ENCODE measurements at regions not wholly inside any gene's neighbourhood (a gene's known extent, or its start where the extent isn't known, plus 50 kb on each side); places are given as distances from the start of the nearest gene placed in this dataset.

GRCh38 chr3:80261082-80261481 lies 493.3 kb upstream of the ROBO1 start:
- DNase-seq, result no peak

DNA sequence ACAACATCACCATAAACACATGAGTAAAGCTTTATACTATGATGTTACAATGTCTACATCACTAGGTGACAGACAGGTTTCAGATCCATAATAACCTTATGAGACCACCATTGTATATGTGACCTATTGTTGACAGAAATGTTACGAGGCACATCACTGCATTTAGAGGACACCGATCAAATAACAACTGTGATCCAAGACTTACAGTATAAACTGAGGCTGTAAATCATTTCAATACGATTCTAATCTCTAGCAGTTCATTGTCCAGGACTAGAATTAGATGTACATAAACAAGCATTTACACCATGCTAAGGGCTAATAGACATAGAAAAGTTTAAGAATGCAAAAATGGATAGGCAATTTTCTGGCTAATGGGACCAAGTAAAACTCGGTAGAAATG lies 491.9 kb upstream of the ROBO1 start:
- no peak for DNase-seq

- DNase-seq, result no peak
Measured at GRCh38 chr3:80252113-80252512, 484.3 kb upstream of the ROBO1 start.

- DNase-seq, result no peak
Measured at GRCh38 chr3:80247766-80248165, 480.0 kb upstream of the ROBO1 start.

- DNase-seq, result no peak
Measured at GRCh38 chr3:80244390-80244789, 476.6 kb upstream of the ROBO1 start.

DNA sequence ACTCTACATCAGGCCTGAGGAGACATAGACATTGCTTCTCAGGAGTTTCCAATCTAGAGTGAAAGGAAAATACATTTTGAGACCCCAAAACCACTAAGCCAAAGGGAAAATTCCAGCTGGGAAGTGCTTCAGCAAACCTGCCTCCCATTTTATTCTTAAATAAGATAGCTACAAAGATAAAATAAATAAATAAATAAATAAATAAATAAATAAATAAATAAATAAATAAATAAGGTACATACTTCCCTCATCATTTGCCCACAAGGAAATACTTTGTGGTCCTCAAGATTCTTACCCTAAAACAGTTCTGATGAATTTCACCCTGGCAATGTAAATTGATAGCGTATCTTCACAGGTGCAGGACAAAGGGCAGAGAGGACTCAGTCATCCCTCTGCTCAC lies 474.0 kb upstream of the ROBO1 start:
- no peak for DNase-seq

DNA sequence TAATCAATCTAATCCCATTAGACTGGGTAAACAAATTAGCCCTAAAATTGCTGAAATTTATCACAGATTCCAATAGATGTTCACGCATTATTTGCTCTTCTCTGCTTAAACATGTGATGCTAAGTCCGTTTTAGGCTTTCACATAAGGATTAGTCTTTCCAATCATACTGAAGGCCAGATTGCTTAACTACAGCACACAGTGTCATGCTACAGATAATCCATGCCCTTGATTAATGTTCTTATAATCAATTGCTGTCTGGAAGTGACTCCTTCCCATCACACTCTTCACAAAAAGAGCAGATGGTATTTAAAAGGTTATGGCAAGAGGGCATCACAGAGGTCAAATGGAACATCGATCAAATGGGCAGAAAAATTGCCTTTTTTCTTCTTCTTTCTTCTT lies 471.5 kb upstream of the ROBO1 start:
- DNase-seq, result no peak

DNA sequence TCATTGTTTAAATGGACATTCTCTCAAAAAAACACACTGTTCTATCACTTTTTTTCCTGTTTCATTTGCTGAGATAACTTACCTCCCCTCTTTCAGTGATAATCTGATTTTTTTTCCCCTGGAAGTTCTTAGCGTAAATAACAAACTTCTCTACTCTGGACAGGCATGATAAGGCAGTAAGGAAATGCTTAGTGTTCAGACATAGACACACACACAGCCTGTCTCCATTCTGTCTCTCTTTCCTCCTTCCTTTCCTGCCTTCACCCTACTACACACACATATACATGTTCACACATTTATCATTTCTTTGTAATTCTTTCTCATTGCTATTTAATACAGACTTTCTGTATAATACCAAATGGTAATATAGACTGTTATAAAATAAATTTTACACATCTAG lies 470.8 kb upstream of the ROBO1 start:
- DNase-seq, result no peak

DNA sequence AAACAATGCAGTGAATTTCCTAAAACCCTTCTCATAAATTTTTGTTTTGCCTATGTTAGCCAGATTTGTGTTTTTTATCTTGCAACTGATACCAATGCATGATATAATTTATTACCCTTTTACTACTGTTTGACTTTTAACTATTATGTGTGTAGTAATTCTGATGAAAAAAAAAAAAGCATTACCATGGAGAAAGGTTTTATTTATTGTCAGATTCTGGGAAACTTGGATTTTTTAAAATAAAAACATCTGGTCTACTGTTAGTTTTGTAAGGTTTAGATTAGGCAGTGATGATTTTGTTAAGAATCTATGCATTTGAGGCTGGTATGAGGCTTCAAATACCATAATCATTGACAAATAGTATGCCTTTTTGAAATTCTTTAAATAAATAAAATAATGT lies 470.4 kb upstream of the ROBO1 start:
- no peak for DNase-seq

GRCh38 chr3:80234706-80235105 lies 466.9 kb upstream of the ROBO1 start:
- DNase-seq, result no peak

- no peak for DNase-seq
Measured at GRCh38 chr3:80233576-80233975, 465.8 kb upstream of the ROBO1 start.

DNA sequence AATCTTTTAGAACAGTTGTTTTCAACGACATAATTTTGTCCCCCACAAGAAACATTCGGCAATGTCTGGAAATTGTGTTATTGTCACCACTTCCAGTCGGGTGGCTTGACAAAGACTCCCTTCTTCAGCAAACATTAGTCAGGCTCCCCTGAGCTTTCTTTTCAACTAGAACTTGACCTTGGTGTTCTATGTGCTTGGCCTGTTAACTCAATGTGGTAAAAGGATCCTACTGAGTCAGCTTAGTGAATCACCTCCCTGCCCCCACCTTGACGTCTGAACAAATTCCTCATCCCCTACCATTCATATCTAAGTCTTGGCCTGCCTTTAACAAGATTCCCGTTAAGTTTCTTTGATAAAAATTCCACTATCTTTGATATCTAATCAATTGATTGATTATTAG lies 465.0 kb upstream of the ROBO1 start:
- no peak for DNase-seq

DNA sequence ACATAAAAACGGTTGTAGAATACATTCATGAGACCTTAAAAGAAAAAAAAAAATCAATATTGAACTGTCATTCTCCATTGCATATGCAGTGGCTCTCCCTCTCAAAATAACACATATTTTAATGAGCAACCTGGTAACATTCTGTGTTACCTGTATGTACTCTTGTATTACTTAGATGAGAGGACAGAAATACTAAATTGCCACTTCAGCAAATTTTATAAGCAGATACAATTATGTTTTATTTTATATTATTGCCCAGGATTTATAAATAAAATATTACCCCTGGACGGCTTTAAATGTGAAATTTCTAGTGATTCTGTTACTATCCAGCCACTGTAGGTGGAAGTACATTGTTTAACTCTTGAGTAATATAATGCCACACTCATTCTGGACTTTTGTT lies 463.2 kb upstream of the ROBO1 start:
- no peak for DNase-seq

DNA sequence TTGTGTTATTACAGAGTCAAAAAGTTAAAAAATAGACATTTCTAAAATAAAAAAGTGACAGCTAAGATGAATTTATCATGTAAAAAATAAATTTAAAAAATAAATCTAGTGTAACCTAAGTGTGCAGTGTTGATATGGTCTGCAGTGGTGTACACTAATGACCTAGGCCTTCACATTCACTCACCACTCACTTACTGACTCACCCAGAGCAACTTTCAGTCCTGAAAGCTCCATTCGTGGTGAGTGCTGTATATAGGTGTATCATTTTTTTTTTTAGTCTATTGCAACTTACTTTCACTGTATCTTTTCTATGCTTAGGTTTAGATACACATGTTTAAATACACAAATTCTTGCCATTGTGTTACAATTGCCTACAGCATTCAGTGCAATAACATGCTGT lies 459.4 kb upstream of the ROBO1 start:
- no peak for DNase-seq

DNA sequence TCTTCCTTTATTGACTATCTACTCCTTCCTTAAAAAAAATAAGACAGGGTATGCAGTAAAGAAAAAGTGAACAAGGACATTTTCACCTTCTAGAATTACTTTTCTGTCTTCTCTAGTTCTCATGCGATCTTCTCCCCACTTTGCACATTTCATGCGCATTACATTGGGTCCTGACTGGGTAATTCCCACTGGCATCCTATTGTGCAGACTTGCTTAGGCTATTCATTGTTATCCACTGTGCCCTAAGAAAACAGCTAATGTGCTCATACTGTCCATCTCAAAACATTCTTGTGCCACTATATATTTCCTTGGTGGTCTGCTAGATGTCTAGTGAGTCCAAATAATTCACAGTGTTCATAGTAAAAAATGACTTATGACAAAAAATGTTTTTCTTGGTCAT lies 447.4 kb upstream of the ROBO1 start:
- no peak for DNase-seq

GRCh38 chr3:80213086-80213485 lies 445.3 kb upstream of the ROBO1 start:
- DNase-seq, result no peak

DNA sequence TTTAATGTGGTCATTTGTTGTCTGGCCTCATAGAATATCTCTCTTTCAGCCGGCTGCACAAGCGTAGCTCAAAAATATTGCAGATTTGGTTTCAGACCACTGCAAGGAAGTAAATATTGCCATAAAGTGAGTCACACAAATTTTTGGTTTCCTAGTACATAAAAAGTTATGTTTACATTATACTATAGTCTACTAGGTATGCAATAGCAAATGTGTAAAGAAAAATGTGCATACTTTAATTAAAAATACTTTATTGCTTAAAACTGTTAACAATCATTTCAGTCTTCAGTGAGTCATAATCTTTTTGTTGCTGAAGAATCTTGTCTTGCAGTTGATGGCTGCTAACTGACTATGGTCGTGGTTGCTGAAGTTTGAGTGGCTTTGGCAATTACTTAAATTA lies 425.1 kb upstream of the ROBO1 start:
- DNase-seq, result no peak

DNA sequence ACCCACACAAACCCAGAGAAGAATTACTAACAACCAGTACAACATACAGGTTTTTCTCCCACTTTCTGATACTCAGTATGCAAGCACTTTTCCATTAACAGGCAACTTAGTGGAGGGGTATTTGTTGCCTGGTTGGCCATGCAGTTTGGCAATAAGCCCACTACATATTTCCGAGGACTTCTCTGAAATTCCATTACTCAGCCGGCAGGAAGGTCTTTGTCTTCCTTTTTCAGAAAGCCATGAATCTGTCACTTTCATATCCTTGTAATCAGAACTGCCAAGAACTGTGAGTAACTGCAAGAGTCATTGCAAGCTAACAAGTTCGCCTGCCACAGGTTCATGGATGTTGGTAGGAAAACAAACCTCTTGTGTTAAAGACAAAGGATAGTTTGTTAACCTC lies 422.3 kb upstream of the ROBO1 start:
- DNase-seq, result no peak

DNA sequence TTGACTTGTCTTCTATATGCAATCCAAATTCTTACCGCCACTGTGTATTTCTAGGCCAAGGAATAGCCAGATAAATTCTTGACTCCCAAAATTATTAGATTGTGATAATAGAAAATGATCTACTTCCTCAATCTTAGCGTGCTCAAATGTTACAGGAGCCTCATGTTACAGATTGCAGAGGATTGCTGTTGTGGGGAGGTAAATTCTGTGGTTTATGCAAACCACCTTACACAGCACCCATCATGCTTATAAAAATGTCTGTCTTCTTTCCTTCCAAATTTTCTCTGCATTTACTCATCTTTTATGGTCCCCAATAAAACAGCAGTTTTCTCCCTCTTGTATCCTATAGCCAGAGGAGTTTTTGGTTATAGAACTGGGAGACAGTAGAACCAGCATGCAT lies 420.2 kb upstream of the ROBO1 start:
- DNase-seq, result no peak

DNA sequence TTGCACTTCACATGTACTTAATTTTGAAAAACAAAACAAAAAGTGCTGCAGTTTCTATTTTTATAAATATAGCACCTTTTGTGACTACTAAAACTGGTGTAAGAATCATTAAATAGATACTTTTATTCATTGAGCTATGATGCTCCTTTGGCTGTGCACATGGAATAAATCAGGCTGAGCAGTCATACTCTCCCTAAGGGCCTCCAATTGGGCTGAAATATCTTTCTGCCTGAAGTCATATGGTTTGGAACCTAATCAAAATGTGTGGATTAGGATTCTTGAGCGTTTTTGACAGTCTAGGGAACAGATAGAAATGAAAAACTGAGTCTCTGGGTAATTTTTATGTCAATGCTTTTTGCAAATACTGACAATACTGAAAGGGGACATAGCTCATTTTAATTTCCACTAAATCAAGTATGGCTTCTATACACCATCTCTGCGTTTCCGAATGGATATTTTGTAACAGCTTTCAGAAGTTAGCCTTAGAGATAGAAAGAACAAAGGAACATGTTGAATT lies 392.2 kb upstream of the ROBO1 start:
- no peak for DNase-seq

DNA sequence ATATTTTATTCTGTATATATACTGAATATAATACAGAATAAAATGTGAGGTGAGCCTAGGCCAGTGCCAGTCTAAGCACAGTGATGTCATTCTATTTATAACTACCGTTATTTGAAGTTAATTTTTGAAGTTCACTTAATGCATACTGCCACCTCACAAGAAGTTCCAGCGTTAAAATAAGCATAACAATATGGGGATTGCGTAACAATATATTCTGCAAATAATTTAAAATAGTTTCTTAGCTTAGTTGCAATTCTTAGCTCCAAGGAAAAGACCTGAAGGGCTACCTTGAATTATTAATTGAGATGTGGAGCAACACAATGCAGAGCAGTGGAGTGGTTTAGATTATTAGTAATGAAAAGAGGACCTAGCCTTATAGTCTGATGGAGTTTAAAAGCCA lies 390.5 kb upstream of the ROBO1 start:
- no peak for DNase-seq

GRCh38 chr3:80157546-80157945 lies 389.7 kb upstream of the ROBO1 start:
- DNase-seq, result no peak

GRCh38 chr3:80152692-80153091 lies 384.9 kb upstream of the ROBO1 start:
- no peak for DNase-seq

DNA sequence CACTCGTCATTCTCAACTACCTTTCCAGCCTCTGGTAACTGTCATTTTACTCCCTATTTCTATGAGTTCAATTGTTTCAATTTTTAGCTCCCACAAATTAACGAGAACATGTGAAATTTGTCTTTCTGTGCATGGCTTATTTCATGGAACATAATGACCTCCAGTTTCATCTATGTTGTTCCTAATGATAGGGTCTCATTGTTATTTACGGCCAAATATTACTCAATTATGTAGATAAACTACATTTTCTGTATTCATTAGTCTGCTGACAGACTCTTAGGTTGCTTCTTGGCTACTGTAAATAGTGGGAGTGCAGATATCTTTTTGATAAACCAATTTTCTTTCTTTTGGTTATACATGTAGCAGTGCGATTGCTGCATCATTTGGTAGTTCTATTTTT lies 374.9 kb upstream of the ROBO1 start:
- DNase-seq, result no peak

GRCh38 chr3:80141557-80141956 lies 373.8 kb upstream of the ROBO1 start:
- DNase-seq, result no peak

DNA sequence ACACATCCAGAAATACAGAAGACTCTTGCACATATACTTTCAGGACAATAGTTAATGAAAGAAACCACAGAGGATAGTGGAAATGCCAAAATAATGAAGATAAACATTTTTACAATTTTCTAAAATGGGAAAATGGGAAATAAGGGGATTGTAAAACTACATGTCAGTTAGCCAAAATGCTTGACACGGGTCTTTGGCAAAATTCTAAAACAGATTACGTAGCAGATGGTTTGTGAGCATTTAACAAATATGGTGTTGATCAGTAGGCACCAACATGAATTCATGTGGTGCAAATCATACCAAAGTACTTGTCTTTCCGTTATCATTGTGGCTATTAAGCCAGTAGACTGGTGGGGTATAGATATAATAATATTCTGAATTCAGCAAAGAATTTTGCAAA lies 348.5 kb upstream of the ROBO1 start:
- DNase-seq, result no peak
